Hepatocyte (in vitro differentiated cells): ENCODE measurements at regions not wholly inside any gene's neighbourhood (a gene's known extent, or its start where the extent isn't known, plus 50 kb on each side); places are given as distances from the start of the nearest gene placed in this dataset.

Experiments
- DNase-seq: peaks from one replicate; pipeline ENCODE4 v3.0.0-alpha.2; 2016; ENCODE audit warnings: low spot score
- H2AFZ ChIP-seq: fragments of 200-600 bp; sonication (generic); 2 replicates; pipeline ENCODE4 v1.6.0; 2016; ENCODE audit warnings: antibody characterized with exemption, mild to moderate bottlenecking
- H3K27ac ChIP-seq: fragments of 200-600 bp; sonication (generic); 2 replicates; pipeline ENCODE4 v1.5.1; 2016; ENCODE audit warnings: mild to moderate bottlenecking
- H3K27me3 ChIP-seq: fragments of 200-600 bp; sonication (generic); 2 replicates; pipeline ENCODE4 v1.6.1; 2016
- H3K36me3 ChIP-seq: fragments of 200-600 bp; sonication (generic); replicated peaks from 2 replicates; pipeline ENCODE4 v1.5.1; 2016; ENCODE audit warnings: low read depth; ENCODE audit not compliant: insufficient read depth
- H3K4me1 ChIP-seq: fragments of 200-600 bp; sonication (generic); 2 replicates; pipeline ENCODE4 v1.5.1; 2016; ENCODE audit warnings: mild to moderate bottlenecking, moderate library complexity; ENCODE audit not compliant: insufficient read depth
- H3K4me2 ChIP-seq: fragments of 200-600 bp; sonication (generic); 2 replicates; pipeline ENCODE4 v1.6.0; 2016
- H3K4me3 ChIP-seq: fragments of 200-600 bp; sonication (generic); 2 replicates; pipeline ENCODE4 v1.5.1; 2016; ENCODE audit warnings: mild to moderate bottlenecking
- H3K79me2 ChIP-seq: fragments of 200-600 bp; sonication (generic); 2 replicates; pipeline ENCODE4 v1.6.0; 2017; ENCODE audit warnings: mild to moderate bottlenecking
- H3K9me2 ChIP-seq: fragments of 200-600 bp; sonication (generic); replicated peaks from 2 replicates; pipeline ENCODE4 v1.6.0; 2017; ENCODE audit warnings: mild to moderate bottlenecking; ENCODE audit not compliant: insufficient read depth
- H3K9me3 ChIP-seq: fragments of 200-600 bp; sonication (generic); 2 replicates; pipeline ENCODE4 v1.5.1; 2016; ENCODE audit warnings: low read depth, mild to moderate bottlenecking
- H4K20me1 ChIP-seq: fragments of 200-600 bp; sonication (generic); 2 replicates; pipeline ENCODE4 v1.6.0; 2016; ENCODE audit warnings: mild to moderate bottlenecking; ENCODE audit not compliant: insufficient read depth, poor library complexity, severe bottlenecking
- CTCF ChIP-seq: fragments of 200-600 bp; sonication (generic); IDR thresholded peaks from 2 replicates; pipeline ENCODE4 v1.5.1; 2016; ENCODE audit warnings: antibody characterized with exemption, mild to moderate bottlenecking; ENCODE audit not compliant: poor library complexity
- EZH2 ChIP-seq: fragments of 200-600 bp; sonication (generic); IDR thresholded peaks from 2 replicates; pipeline ENCODE4 v1.6.1; 2016; ENCODE audit warnings: antibody characterized with exemption, mild to moderate bottlenecking, borderline replicate concordance
- EZH2phosphoT487 ChIP-seq: fragments of 200-600 bp; sonication (generic); IDR thresholded peaks from one replicate; pipeline ENCODE4 v1.6.1; 2018; ENCODE audit warnings: antibody characterized with exemption, mild to moderate bottlenecking, low read depth, moderate library complexity; ENCODE audit not compliant: unreplicated experiment, severe bottlenecking
- WGBS: methylation state at CpG from one replicate; pipeline ENCODE4 v1.1.6; 2016; ENCODE audit warnings: low lambda C conversion rate; ENCODE audit errors: missing lambda C conversion rate; 5-methylcytosine and 5-hydroxymethylcytosine counted together

GRCh38 chrX:13109817-13110216 is 65.4 kb upstream of the FAM9C start:
- Histone ChIP-seq H3K79me2 (no peaks in the 10 kb centered on the region), H2AFZ (no peak overlapping the region), H3K27ac (peak overlapping the region; percentile 93), H3K4me2 (peak overlapping the region; percentile 25), H3K9me2 (no peaks in the 10 kb centered on the region), H4K20me1 (no peaks in the 10 kb centered on the region), H3K4me1 (peaks cover 11% of the 10 kb centered on the region), H3K4me3 (no peak overlapping the region), H3K9me3 (no peaks in the 10 kb centered on the region), H3K36me3 (no peaks in the 10 kb centered on the region), H3K27me3 (no peaks in the 10 kb centered on the region)
- TF ChIP-seq EZH2 (no peak), EZH2phosphoT487 (no peak), CTCF (no peak)
- WGBS = 81% methylated on average over 5 of the region's 5 CpGs
- DNase-seq = peak; percentile 58

- no peaks in the 10 kb centered on the region for H3K79me2 ChIP-seq
- no peak overlapping the region for H3K27ac ChIP-seq
- H2AFZ ChIP-seq = no peak overlapping the region
- TF ChIP-seq CTCF = no peak
- TF ChIP-seq EZH2 = no peak
- TF ChIP-seq EZH2phosphoT487 = no peak
- H3K4me3 ChIP-seq = no peak overlapping the region
- H3K27me3 ChIP-seq = no peaks in the 10 kb centered on the region
- H3K9me3 ChIP-seq = no peaks in the 10 kb centered on the region
- DNase-seq = no peak
- no peaks in the 10 kb centered on the region for H3K36me3 ChIP-seq
- H3K9me2 ChIP-seq = no peaks in the 10 kb centered on the region
- H3K4me1 ChIP-seq = peaks cover 24% of the 10 kb centered on the region
- no peak overlapping the region for H3K4me2 ChIP-seq
- 100% methylated on average over 2 of the region's 2 CpGs for WGBS
- H4K20me1 ChIP-seq = no peaks in the 10 kb centered on the region
These were observed 59.5 kb upstream of the FAM9C start for GRCh38 chrX:13103914-13104274.

- Histone ChIP-seq H3K79me2 (no peaks in the 10 kb centered on the region), H2AFZ (no peak overlapping the region), H3K4me2 (no peak overlapping the region), H4K20me1 (no peaks in the 10 kb centered on the region), H3K4me3 (no peak overlapping the region), H3K27me3 (no peaks in the 10 kb centered on the region), H3K9me3 (no peaks in the 10 kb centered on the region), H3K9me2 (no peaks in the 10 kb centered on the region), H3K36me3 (no peaks in the 10 kb centered on the region), H3K27ac (peak overlapping the region; percentile 61), H3K4me1 (peaks cover 24% of the 10 kb centered on the region)
- TF ChIP-seq EZH2phosphoT487 (no peak), CTCF (no peak), EZH2 (no peak)
- DNase-seq = no peak
- 90% methylated on average over 6 of the region's 6 CpGs for WGBS
These were observed 58.9 kb upstream of the FAM9C start for GRCh38 chrX:13103188-13103913.

GRCh38 chrX:13102636-13103035 is 58.2 kb upstream of the FAM9C start:
- Histone ChIP-seq H2AFZ (no peak overlapping the region), H3K4me2 (no peak overlapping the region), H3K36me3 (no peaks in the 10 kb centered on the region), H3K9me3 (no peaks in the 10 kb centered on the region), H4K20me1 (no peaks in the 10 kb centered on the region), H3K27ac (peak overlapping the region; percentile 61), H3K4me3 (no peak overlapping the region), H3K9me2 (no peaks in the 10 kb centered on the region), H3K4me1 (peaks cover 24% of the 10 kb centered on the region), H3K79me2 (no peaks in the 10 kb centered on the region), H3K27me3 (no peaks in the 10 kb centered on the region)
- no peak for DNase-seq
- no peak for TF ChIP-seq EZH2phosphoT487
- TF ChIP-seq CTCF = no peak
- TF ChIP-seq EZH2 = no peak
